ENCODE measurements at regions not wholly inside any gene's neighbourhood (a gene's known extent, or its start where the extent isn't known, plus 50 kb on each side); places are given as distances from the start of the nearest gene placed in this dataset.

DNA sequence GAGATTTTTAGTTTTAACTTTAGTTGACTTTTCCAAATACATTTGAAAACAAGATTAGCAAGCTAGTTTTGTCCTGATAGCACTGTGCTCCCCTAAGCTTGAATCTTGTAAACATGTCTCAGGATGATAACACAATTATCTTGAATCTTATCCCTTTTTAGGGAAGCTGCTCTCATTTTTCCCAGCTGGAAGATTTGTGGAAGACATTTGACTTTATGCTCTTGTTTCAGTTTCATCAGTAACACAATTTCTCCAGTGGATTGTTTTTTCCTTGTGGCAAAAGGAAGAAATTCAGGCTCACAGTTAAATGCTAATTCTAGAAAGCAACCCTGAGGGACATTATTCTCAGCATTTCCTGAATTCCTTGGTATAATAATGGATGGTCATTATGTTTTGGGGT lies 88.8 kb downstream of the CDC7 start:
- Histone ChIP-seq H3K4me1 (ENCODE audit: control insufficient read depth in 2 of 2, insufficient read depth in 2 of 2, low read length in 2 of 2) (peaks cover 3 to 23% of the 10 kb centered on the region in 2 donors), H3K27me3 (ENCODE audit: control insufficient read depth in 2 of 2, insufficient read depth in 1 of 2, low read length in 1 of 2) (no peaks in the 10 kb centered on the region), H3K4me3 (ENCODE audit: low read length in 2 of 2) (no peak overlapping the region), H3K27ac (ENCODE audit: low read depth in 1 of 2, low read length in 1 of 2) (no peak overlapping the region), H3K36me3 (ENCODE audit: control insufficient read depth in 2 of 2, insufficient read depth in 2 of 2, low read length in 1 of 2) (no peaks in the 10 kb centered on the region), H3K9me3 (ENCODE audit: control insufficient read depth in 2 of 2, insufficient read depth in 1 of 2, low read length in 1 of 2) (no peaks in the 10 kb centered on the region)
- no peak for DNase-seq (ENCODE audit: low read depth in 6 of 9, low spot score in 9 of 9)

DNA sequence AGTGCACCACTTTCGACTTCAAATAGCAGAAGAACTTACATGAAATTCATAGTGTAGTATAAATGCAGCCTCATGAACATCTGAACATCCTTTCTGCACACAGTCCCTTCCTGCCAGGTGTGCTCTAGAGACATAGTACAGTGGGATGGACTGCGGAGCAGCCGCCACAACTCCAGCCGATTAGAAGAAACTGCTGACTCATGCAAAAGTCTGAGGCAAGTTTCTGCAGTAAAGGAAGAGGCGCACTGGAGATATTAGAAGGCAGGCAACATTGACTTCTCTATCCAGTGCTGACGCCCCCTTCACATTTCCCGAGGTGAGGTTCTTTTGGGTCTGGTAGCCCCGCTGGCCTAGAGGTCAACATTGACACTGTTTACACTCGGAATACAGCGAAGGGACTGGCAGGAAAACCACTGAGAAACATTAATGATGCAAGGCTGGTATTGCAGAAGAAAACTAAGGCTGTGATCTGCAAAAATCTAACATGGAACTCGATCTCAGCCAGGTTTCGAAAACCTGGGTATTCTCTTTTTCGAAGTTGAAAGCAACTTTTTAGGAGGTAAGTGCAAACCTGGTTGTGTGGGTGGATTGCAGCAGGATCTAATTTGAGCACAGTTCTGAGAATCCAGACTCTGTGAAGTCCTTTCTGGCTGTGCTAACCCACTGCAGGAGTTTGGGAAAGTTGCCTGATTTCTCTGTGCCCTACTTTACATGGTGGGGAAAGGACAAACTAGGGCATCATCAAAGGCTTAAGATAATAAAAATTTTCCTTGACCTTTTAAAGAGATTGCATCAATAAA lies 90.7 kb downstream of the CDC7 start:
- Histone ChIP-seq H3K9me3 (ENCODE audit: control insufficient read depth in 2 of 2, insufficient read depth in 1 of 2, low read length in 1 of 2) (no peaks in the 10 kb centered on the region), H3K27ac (ENCODE audit: low read depth in 1 of 2, low read length in 1 of 2) (no peak overlapping the region), H3K4me1 (ENCODE audit: control insufficient read depth in 2 of 2, insufficient read depth in 2 of 2, low read length in 2 of 2) (peaks cover 3 to 18% of the 10 kb centered on the region in 2 donors), H3K36me3 (ENCODE audit: control insufficient read depth in 2 of 2, insufficient read depth in 2 of 2, low read length in 1 of 2) (no peaks in the 10 kb centered on the region), H3K4me3 (ENCODE audit: low read length in 2 of 2) (no peak overlapping the region), H3K27me3 (ENCODE audit: control insufficient read depth in 2 of 2, insufficient read depth in 1 of 2, low read length in 1 of 2) (no peaks in the 10 kb centered on the region)
- 24% methylated on average over 13 of the region's 13 CpGs for WGBS
- DNase-seq (ENCODE audit: low read depth in 6 of 9, low spot score in 9 of 9): peak in 7 of 9 donors; percentile 17 to 76 (median 39)

DNA sequence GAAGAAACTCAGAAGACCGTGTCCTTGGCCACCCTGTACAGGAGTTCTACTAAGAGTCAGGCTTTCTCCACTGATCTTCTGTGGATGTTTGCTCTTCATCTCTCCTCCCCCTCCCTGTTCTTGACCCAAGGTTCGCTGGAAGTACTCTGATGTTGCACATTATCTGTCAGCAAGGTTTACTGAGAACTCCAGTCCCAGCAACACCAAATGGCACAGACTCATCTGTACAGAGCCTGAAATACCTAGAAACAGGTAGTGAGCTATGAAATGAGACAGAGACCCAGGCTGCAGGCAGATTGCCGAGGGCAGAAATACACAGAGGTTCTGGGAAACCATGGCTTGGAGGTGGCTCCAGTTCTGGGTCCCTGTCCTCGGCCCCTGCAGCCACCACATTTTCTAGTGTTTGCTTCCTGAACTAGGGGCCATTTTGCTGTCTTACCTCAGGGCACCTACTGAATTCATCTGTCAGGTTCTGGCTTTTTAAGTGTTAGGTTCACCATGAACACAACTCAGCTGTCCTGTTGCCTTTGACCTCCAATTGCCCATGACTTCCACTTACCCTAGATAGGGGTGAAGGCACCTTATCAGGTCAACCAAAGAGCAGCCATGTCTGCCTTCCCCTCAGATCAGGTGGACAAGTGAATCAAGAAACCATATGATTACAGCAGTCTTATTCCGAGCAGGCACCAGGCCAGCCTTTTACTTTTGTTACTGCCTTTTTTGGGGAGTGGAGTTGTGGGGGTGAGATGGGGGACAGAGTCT lies 92.2 kb downstream of the CDC7 start:
- H3K27me3 ChIP-seq (ENCODE audit: control insufficient read depth in 2 of 2, insufficient read depth in 1 of 2, low read length in 1 of 2): no peaks in the 10 kb centered on the region
- H3K36me3 ChIP-seq (ENCODE audit: control insufficient read depth in 2 of 2, insufficient read depth in 2 of 2, low read length in 1 of 2): no peaks in the 10 kb centered on the region
- H3K9me3 ChIP-seq (ENCODE audit: control insufficient read depth in 2 of 2, insufficient read depth in 1 of 2, low read length in 1 of 2): no peaks in the 10 kb centered on the region
- no peak overlapping the region for H3K4me3 ChIP-seq (ENCODE audit: low read length in 2 of 2)
- 97% methylated on average over 5 of the region's 5 CpGs for WGBS
- peaks cover 3 to 18% of the 10 kb centered on the region in 2 donors for H3K4me1 ChIP-seq (ENCODE audit: control insufficient read depth in 2 of 2, insufficient read depth in 2 of 2, low read length in 2 of 2)
- DNase-seq (ENCODE audit: low read depth in 6 of 9, low spot score in 9 of 9): no peak
- H3K27ac ChIP-seq (ENCODE audit: low read depth in 1 of 2, low read length in 1 of 2): no peak overlapping the region

DNA sequence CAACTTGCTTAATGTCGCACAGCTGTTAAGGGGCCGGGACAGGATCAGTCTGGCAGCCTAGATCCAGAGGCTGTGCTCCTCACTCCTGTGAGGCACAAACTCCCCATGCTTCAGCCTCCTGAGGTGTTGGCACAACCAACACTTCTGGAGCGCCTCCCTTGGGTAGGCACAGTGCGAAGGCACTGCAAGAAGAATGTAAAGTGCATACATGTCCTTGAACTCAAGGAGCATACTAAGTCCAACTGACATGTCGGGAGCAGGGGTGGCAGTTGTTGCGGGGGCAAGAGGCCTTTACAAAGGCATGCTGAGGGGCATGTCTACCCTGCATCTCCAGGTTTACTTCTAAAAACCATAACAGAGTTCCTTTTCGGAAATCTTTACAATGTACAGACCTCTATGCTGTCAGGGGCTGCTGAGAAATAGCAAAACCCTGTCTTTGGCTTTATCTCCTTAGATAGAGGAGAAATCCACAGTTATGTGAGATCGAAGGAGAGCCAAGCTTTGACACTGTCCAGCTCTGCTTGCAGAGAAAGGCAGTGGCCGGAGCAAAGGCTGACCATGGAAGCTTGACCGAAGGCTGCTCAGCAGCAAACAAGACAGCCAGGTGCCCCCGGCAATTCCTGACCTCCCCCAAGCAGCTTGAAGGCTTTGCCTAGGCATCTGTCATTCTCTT lies 93.9 kb downstream of the CDC7 start:
- no peak for DNase-seq (ENCODE audit: low read depth in 6 of 9, low spot score in 9 of 9)
- no peak overlapping the region for H3K4me3 ChIP-seq (ENCODE audit: low read length in 2 of 2)
- no peaks in the 10 kb centered on the region for H3K27me3 ChIP-seq (ENCODE audit: control insufficient read depth in 2 of 2, insufficient read depth in 1 of 2, low read length in 1 of 2)
- WGBS: 97% methylated on average over 11 of the region's 11 CpGs
- H3K9me3 ChIP-seq (ENCODE audit: control insufficient read depth in 2 of 2, insufficient read depth in 1 of 2, low read length in 1 of 2): no peaks in the 10 kb centered on the region
- peaks cover 3 to 18% of the 10 kb centered on the region in 2 donors for H3K4me1 ChIP-seq (ENCODE audit: control insufficient read depth in 2 of 2, insufficient read depth in 2 of 2, low read length in 2 of 2)
- H3K27ac ChIP-seq (ENCODE audit: low read depth in 1 of 2, low read length in 1 of 2): no peak overlapping the region
- no peaks in the 10 kb centered on the region for H3K36me3 ChIP-seq (ENCODE audit: control insufficient read depth in 2 of 2, insufficient read depth in 2 of 2, low read length in 1 of 2)

DNA sequence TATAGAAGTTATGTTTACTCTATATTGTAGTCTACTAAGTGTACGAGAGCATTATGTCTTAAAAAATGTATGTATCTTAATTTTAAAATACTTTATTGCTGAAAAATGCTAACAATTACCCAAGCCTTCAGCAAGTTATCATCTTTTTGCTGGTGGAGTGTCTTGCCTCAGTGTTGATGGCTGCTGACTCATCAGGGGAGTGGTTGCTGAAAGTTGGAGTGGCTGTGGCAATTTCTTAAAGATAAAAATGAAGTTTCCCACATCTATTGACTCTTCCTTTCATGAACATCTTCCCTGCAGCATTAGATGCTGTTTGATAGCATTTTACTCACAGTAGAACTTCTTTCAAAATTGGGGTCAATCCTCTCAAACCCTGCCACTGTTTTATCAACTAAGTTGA lies 95.8 kb downstream of the CDC7 start:
- H3K36me3 ChIP-seq (ENCODE audit: control insufficient read depth in 2 of 2, insufficient read depth in 2 of 2, low read length in 1 of 2): no peaks in the 10 kb centered on the region
- no peaks in the 10 kb centered on the region for H3K27me3 ChIP-seq (ENCODE audit: control insufficient read depth in 2 of 2, insufficient read depth in 1 of 2, low read length in 1 of 2)
- 95% methylated on average over 1 of the region's 1 CpG for WGBS
- H3K27ac ChIP-seq (ENCODE audit: low read depth in 1 of 2, low read length in 1 of 2): no peak overlapping the region
- H3K4me1 ChIP-seq (ENCODE audit: control insufficient read depth in 2 of 2, insufficient read depth in 2 of 2, low read length in 2 of 2): peaks cover 0 to 10% of the 10 kb centered on the region in 2 donors
- no peak overlapping the region for H3K4me3 ChIP-seq (ENCODE audit: low read length in 2 of 2)
- DNase-seq (ENCODE audit: low read depth in 6 of 9, low spot score in 9 of 9): no peak
- H3K9me3 ChIP-seq (ENCODE audit: control insufficient read depth in 2 of 2, insufficient read depth in 1 of 2, low read length in 1 of 2): no peaks in the 10 kb centered on the region

DNA sequence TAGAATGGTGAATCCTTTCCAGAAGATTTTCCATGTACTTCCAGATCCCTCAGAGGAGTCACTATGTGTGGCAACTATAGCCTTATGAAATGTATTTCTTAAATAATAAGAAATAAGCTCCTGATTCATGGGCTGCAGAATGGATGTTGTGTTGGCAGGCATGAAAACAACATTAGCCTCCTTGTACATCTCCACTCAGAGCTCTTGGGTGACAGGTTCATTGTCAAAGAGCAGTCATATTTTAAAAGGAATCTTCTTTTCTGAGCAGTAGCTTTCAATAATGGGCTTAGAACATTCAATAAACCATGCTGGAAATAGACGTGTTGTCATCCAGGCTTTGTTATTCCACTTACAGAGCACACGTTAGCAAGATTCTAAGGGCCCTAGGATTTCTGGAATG lies 96.6 kb downstream of the CDC7 start:
- Histone ChIP-seq H3K36me3 (ENCODE audit: control insufficient read depth in 2 of 2, insufficient read depth in 2 of 2, low read length in 1 of 2) (no peaks in the 10 kb centered on the region), H3K9me3 (ENCODE audit: control insufficient read depth in 2 of 2, insufficient read depth in 1 of 2, low read length in 1 of 2) (peaks cover 0 to 2% of the 10 kb centered on the region in 2 donors), H3K4me1 (ENCODE audit: control insufficient read depth in 2 of 2, insufficient read depth in 2 of 2, low read length in 2 of 2) (peaks cover 0 to 4% of the 10 kb centered on the region in 2 donors), H3K27ac (ENCODE audit: low read depth in 1 of 2, low read length in 1 of 2) (no peak overlapping the region), H3K27me3 (ENCODE audit: control insufficient read depth in 2 of 2, insufficient read depth in 1 of 2, low read length in 1 of 2) (no peaks in the 10 kb centered on the region), H3K4me3 (ENCODE audit: low read length in 2 of 2) (no peak overlapping the region)
- over 99% methylated on average over 2 of the region's 2 CpGs for WGBS
- DNase-seq (ENCODE audit: low read depth in 6 of 9, low spot score in 9 of 9): no peak

DNA sequence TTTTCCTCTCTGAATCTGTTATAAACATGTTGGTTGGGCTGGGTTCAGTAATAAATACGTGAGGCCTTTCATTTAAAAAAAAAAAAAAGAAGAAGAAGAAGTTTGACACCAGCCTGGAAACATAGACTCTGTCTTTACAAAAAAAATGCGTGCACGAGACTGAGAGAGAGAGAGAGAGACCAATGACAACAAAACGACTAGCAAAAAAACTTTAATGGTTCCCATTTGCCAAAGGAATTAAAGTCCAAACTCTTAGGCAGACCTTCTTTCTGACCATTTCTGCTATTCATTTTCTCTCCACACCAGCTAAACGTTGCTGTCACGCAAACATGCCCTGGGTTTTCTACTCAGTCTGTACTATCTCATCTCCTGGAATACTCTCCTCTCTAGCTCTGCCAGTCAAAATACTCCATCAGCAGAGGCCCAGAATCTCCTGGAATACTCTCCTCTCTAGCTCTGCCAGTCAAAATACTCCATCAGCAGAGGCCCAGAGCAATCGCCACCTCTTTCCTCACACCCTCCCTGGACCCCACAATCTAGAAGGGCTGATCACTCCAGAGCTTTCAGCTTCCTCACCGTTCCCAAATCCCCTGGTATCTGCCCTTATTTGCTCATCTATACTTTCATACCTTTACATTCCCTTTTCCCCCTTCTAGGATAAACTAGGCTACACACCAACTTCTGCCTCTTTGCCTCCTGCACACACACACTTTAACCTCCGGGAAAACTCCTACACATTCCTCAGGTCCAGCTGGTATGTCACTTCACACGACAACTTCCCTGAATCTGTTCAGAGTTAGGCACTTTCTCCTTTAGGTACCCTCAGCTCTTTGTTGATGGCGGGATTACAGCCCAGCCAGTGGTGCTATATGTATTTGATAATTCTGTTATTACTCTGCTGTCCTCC lies 100.0 kb downstream of the CDC7 start:
- H3K27ac ChIP-seq (ENCODE audit: low read depth in 1 of 2, low read length in 1 of 2): no peak overlapping the region
- DNase-seq (ENCODE audit: low read depth in 6 of 9, low spot score in 9 of 9): no peak

DNA sequence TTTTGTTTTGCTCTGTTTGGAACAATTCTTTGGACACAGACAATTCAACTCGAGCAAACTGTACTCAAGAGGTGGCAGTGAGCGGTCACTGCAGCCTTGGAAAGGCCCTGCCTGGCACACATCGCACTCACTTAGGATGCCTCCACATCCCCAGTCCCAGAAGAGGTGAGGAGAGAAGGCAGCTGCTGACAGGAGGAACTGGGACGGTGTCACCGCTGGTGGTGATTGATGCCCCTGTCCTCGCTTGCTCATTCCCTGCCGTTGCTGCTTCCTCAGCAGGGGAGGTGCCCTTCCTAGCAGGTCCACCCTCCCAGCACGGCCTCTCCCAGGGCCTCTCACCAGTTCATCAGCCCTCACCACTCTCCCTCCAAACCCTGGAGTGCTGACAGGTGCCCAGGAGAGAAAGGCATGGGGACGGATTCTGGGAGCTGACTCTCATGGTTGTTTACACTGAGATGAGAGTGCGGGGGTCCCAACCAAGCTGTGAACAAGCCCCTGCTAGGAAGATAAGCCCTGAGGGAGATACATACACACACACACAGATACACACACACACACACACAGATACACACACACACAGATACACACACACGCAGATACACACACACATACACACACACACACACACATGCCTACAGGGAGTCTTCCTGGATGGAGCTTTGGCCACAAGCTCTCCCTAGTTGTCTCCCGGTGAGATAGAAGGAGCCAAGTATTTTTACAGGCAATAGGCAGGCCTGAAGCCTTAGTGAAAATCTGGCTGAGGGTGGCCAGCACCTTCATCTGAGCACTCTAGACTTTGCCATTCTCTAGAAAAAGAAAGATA lies 101.1 kb downstream of the CDC7 start:
- WGBS: 86% methylated on average over 12 of the region's 12 CpGs
- Histone ChIP-seq H3K4me1 (ENCODE audit: control insufficient read depth in 2 of 2, insufficient read depth in 2 of 2, low read length in 2 of 2) (no peaks in the 10 kb centered on the region), H3K27ac (ENCODE audit: low read depth in 1 of 2, low read length in 1 of 2) (no peak overlapping the region), H3K4me3 (ENCODE audit: low read length in 2 of 2) (no peak overlapping the region), H3K36me3 (ENCODE audit: control insufficient read depth in 2 of 2, insufficient read depth in 2 of 2, low read length in 1 of 2) (no peaks in the 10 kb centered on the region), H3K27me3 (ENCODE audit: control insufficient read depth in 2 of 2, insufficient read depth in 1 of 2, low read length in 1 of 2) (no peaks in the 10 kb centered on the region), H3K9me3 (ENCODE audit: control insufficient read depth in 2 of 2, insufficient read depth in 1 of 2, low read length in 1 of 2) (peaks cover 0 to 2% of the 10 kb centered on the region in 2 donors)
- no peak for DNase-seq (ENCODE audit: low read depth in 6 of 9, low spot score in 9 of 9)

More for the DNA sequence above, 100.0 kb downstream of the CDC7 start:
- Histone ChIP-seq H3K36me3 (ENCODE audit: control insufficient read depth in 2 of 2, insufficient read depth in 2 of 2, low read length in 1 of 2) (no peaks in the 10 kb centered on the region), H3K4me1 (ENCODE audit: control insufficient read depth in 2 of 2, insufficient read depth in 2 of 2, low read length in 2 of 2) (no peaks in the 10 kb centered on the region), H3K4me3 (ENCODE audit: low read length in 2 of 2) (no peak overlapping the region), H3K9me3 (ENCODE audit: control insufficient read depth in 2 of 2, insufficient read depth in 1 of 2, low read length in 1 of 2) (peaks cover 0 to 2% of the 10 kb centered on the region in 2 donors), H3K27me3 (ENCODE audit: control insufficient read depth in 2 of 2, insufficient read depth in 1 of 2, low read length in 1 of 2) (no peaks in the 10 kb centered on the region)
- 72% methylated on average over 11 of the region's 11 CpGs for WGBS
